HepG2 (cell line): ENCODE measurements at regions not wholly inside any gene's neighbourhood (a gene's known extent, or its start where the extent isn't known, plus 50 kb on each side); places are given as distances from the start of the nearest gene placed in this dataset.

ENCODE experiments used
- ATAC-seq: fragments of 200-7000 bp; cut with Tn5 transposase; 3 replicates; pipeline ENCODE4 v1.9.1; 2020; ENCODE audit warnings: mild to moderate bottlenecking, moderate library complexity
- BruUV-seq: library from RNA; stranded (reverse); fragments of 400-500 nt; replicated peaks from 2 replicates; lab custom pipeline; 2021; lab: Mats Ljungman, UMichigan
- CTCF ChIA-PET: fragments of 300-600 bp; formaldehyde crosslinking; extraction: SDS; loops from one replicate; lab custom pipeline; 2021; ENCODE audit warnings: low total read pairs, inconsistent platforms, low intra/inter-chr PET ratio; lab: Yijun Ruan, JAX
- POLR2A ChIA-PET: fragments of 350-600 bp; sonication (Branson Sonifier 250); formaldehyde crosslinking; loops from one replicate; lab custom pipeline; 2020; ENCODE audit warnings: antibody characterized with exemption, inconsistent platforms; lab: Yijun Ruan, JAX
- DNase-seq: peaks from one replicate; pipeline ENCODE4 v3.0.0-alpha.2; 2015; ENCODE audit warnings: low spot score
- FAIRE-seq: peaks from 3 replicates; lab custom pipeline; 2011; peaks lifted over from hg19 to GRCh38; lab: Jason Lieb, UNC
- H2AFZ ChIP-seq: one replicate; pipeline ENCODE4 v1.6.1; 2011; ENCODE audit warnings: low read length, inconsistent platforms
- H3K27ac ChIP-seq: fragments of 300-600 bp; 3 replicates; pipeline ENCODE4 v1.8.0; 2011; ENCODE audit warnings: mixed run types, mild to moderate bottlenecking, mixed read lengths, low read length, inconsistent platforms; ENCODE audit not compliant: insufficient read depth; ENCODE audit errors: extremely low read length
- H3K27me3 ChIP-seq, 2 experiments: fragments of 200-600 bp in 1 of 2; 2 replicates in 1 of 2; 3 replicates in 1 of 2; pipeline versions ENCODE4 v1.6.0 to v1.8.0; 2011; ENCODE audit warnings: low read length in 2 of 2, mild to moderate bottlenecking in 2 of 2, moderate library complexity in 2 of 2, inconsistent platforms in 1 of 2; ENCODE audit not compliant: insufficient read depth in 2 of 2, control insufficient read depth in 1 of 2
- H3K36me3 ChIP-seq, 2 experiments: fragments of 200-600 bp in 1 of 2; replicated peaks in 1 of 2; 2 replicates in 1 of 2; 3 replicates in 1 of 2; pipeline versions ENCODE4 v1.5.1 to v1.8.0; 2011; ENCODE audit warnings: low read length in 2 of 2, inconsistent platforms in 1 of 2; ENCODE audit not compliant: insufficient read depth in 2 of 2, control insufficient read depth in 1 of 2
- H3K4me1 ChIP-seq: 2 replicates; pipeline ENCODE4 v1.5.1; 2012; ENCODE audit warnings: low read length, inconsistent platforms; ENCODE audit not compliant: insufficient read depth
- H3K4me2 ChIP-seq: 2 replicates; pipeline ENCODE4 v1.6.0; 2011; ENCODE audit warnings: low read depth, low read length, inconsistent platforms
- H3K4me3 ChIP-seq, 3 experiments: fragments of 200-600 bp in 1 of 3; sonication (generic), shearing (Covaris generic) in 1 of 3; replicated peaks in 1 of 3; 2 replicates each; pipeline ENCODE4 v1.5.1; 2011 to 2016; ENCODE audit warnings: low read length in 3 of 3, inconsistent platforms in 2 of 3, low read depth in 2 of 3, mild to moderate bottlenecking in 2 of 3, control low read depth in 1 of 3, mixed read lengths in 1 of 3; ENCODE audit not compliant: insufficient read depth in 1 of 3
- H3K79me2 ChIP-seq: one replicate; pipeline ENCODE4 v1.6.1; 2011; ENCODE audit warnings: low read length, inconsistent platforms; ENCODE audit not compliant: insufficient read depth
- H3K9ac ChIP-seq: 2 replicates; pipeline ENCODE4 v1.6.0; 2011; ENCODE audit warnings: mild to moderate bottlenecking, low read depth, low read length, inconsistent platforms; ENCODE audit not compliant: insufficient read depth
- H3K9me3 ChIP-seq: 2 replicates; pipeline ENCODE4 v1.5.1; 2012; ENCODE audit warnings: mild to moderate bottlenecking, low read length
- H4K20me1 ChIP-seq: 2 replicates; pipeline ENCODE4 v1.6.0; 2011; ENCODE audit warnings: inconsistent platforms, mild to moderate bottlenecking, low read length, moderate library complexity; ENCODE audit not compliant: insufficient read depth
- POGZ ChIP-seq: sonication (generic); formaldehyde crosslinking; IDR thresholded peaks from 2 replicates; pipeline ENCODE4 v1.4.0; 2020; ENCODE audit warnings: mild to moderate bottlenecking, missing genetic modification reagents
- SKI ChIP-seq: fragments of 450-650 bp; IDR thresholded peaks from one replicate; pipeline ENCODE4 v1.6.1; 2018; ENCODE audit warnings: mild to moderate bottlenecking; ENCODE audit not compliant: partially characterized antibody
- ZBED4 ChIP-seq: sonication (generic); formaldehyde crosslinking; IDR thresholded peaks from 2 replicates; pipeline ENCODE4 v1.4.0; 2020; ENCODE audit warnings: missing genetic modification reagents, borderline replicate concordance
- ZBTB14 ChIP-seq: sonication (generic); formaldehyde crosslinking; IDR thresholded peaks from 2 replicates; pipeline ENCODE4 v1.4.0; 2020; ENCODE audit warnings: missing genetic modification reagents
- ZGPAT ChIP-seq: IDR thresholded peaks from 2 replicates; pipeline ENCODE4 v1.6.1; 2016; ENCODE audit warnings: mild to moderate bottlenecking
- ZNF512B ChIP-seq: sonication (generic); formaldehyde crosslinking; IDR thresholded peaks from 2 replicates; pipeline ENCODE4 v1.5.1; 2020; ENCODE audit warnings: missing genetic modification reagents, mild to moderate bottlenecking, borderline replicate concordance
- WGBS: methylation state at CpG from one replicate; pipeline ENCODE4 v1.1.6; 2017; ENCODE audit warnings: low lambda C conversion rate; 5-methylcytosine and 5-hydroxymethylcytosine counted together
- in situ Hi-C: cut with HindIII; loops from 2 replicates; pipeline ENCODE4 v1.10.0; 2017; ENCODE audit warnings: low pct_unique_long_range_greater_than_20kb; ENCODE audit not compliant: extremely low pct_ligation_motif_present
- intact Hi-C: fragments of 100-400 bp; cut with micrococcal nuclease; formaldehyde crosslinking; loops from one replicate; pipeline ENCODE4 v1.10.0; 2022; ENCODE audit not compliant: unreplicated experiment

DNA sequence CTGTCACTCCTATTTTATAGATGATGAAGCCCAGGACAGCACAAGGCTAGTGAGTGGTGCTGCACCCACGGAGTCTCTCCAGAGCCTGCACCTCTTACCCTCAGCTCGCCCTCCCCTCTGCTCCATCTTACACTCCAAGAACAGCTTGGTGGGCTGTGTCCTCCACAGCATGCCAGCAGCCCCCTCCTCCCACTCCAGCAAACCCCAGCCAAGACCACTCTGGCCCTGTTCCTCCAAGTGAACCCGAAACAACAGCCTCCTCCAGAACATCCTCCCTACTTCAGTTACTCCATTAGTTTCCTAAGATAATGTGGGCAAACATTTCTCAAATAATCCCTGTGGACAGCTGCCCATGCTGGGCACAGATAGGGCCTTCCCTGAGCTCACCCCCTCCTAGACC, 62.7 kb upstream of the KLF7 start (continued):
- no peak for TF ChIP-seq ZBED4 (CRISPR knock-in tag)
- no peak for TF ChIP-seq SKI
- TF ChIP-seq ZBTB14 (CRISPR knock-in tag): no peak
- no peak for TF ChIP-seq ZNF512B (CRISPR knock-in tag)

- H2AFZ ChIP-seq: no peak overlapping the region
- CTCF ChIA-PET: no interaction called here
- no peak for ATAC-seq
- H3K9ac ChIP-seq: no peak overlapping the region
- no peaks in the 10 kb centered on the region for H4K20me1 ChIP-seq
- H3K27ac ChIP-seq: no peak overlapping the region
- no peaks in the 10 kb centered on the region for H3K4me1 ChIP-seq
- no peaks in the 10 kb centered on the region; a peak in 1 of 5 replicates for H3K27me3 ChIP-seq
- no TSS peak for BruUV-seq
- in situ Hi-C loops: no loop called here
- H3K4me2 ChIP-seq: no peak overlapping the region
- no peak for TF ChIP-seq POGZ (CRISPR knock-in tag)
- TF ChIP-seq ZGPAT (CRISPR knock-in tag): no peak
- TF ChIP-seq, all 625 proteins: peak for 0
- Histone ChIP-seq H3K9me3 (no peaks in the 10 kb centered on the region), H3K36me3 (no peaks in the 10 kb centered on the region), H3K79me2 (no peaks in the 10 kb centered on the region), H3K4me3 (no peak overlapping the region)
- intact Hi-C loops: no loop called here
- FAIRE-seq (no peak), DNase-seq (no peak)
- POLR2A ChIA-PET: no interaction called here
- 7% methylated on average over 3 of the region's 3 CpGs for whole genome bisulfite sequencing
These were observed 63.4 kb upstream of the KLF7 start for GRCh38 chr2:207229161-207229560.
